Activated T-cell treated with anti-CD3 and anti-CD28 coated beads, Interleukin-2, amount 50 U/mL, for 1 hour (primary cell): ENCODE measurements at regions not wholly inside any gene's neighbourhood (a gene's known extent, or its start where the extent isn't known, plus 50 kb on each side); places are given as distances from the start of the nearest gene placed in this dataset.
"Not testable (repeated sequence)": the region's sequence is repeated elsewhere in the genome, so short reads cannot be mapped to it uniquely, and the experiment has no call there.

Experiments used
- DNase-seq: peaks from one replicate; pipeline ENCODE4 v3.0.0-alpha.2; 2020

GRCh38 chr1:5684791-5685190 is 307.4 kb downstream of the NPHP4 start:
- no peak for DNase-seq

GRCh38 chr1:5683446-5683845 is 308.8 kb downstream of the NPHP4 start:
- no peak for DNase-seq

- DNase-seq, result no peak
These were observed 309.5 kb downstream of the NPHP4 start for GRCh38 chr1:5682626-5683225.

GRCh38 chr1:5681654-5682053 is 310.6 kb downstream of the NPHP4 start:
- DNase-seq, result no peak

GRCh38 chr1:5680600-5680999 is 311.6 kb downstream of the NPHP4 start:
- no peak for DNase-seq

GRCh38 chr1:5678759-5679158 is 313.5 kb downstream of the NPHP4 start:
- no peak for DNase-seq

- not testable (repeated sequence) for DNase-seq
These were observed 319.9 kb downstream of the NPHP4 start for GRCh38 chr1:5672355-5672754.

GRCh38 chr1:5670590-5671350 is 321.5 kb downstream of the NPHP4 start:
- DNase-seq, result no peak

GRCh38 chr1:5667513-5668325 is 324.5 kb downstream of the NPHP4 start:
- peak; percentile 24 for DNase-seq

- DNase-seq, result no peak
These were observed 327.0 kb downstream of the NPHP4 start for GRCh38 chr1:5664906-5665875.

- DNase-seq, result no peak
These were observed 328.0 kb downstream of the NPHP4 start for GRCh38 chr1:5664081-5664768.

GRCh38 chr1:5662744-5663126 is 329.5 kb downstream of the NPHP4 start:
- DNase-seq, result no peak

- DNase-seq, result no peak
These were observed 330.0 kb downstream of the NPHP4 start for GRCh38 chr1:5662086-5662743.

- DNase-seq, result no peak
These were observed 330.8 kb downstream of the NPHP4 start for GRCh38 chr1:5661196-5662085.

- DNase-seq, result no peak
These were observed 331.9 kb downstream of the NPHP4 start for GRCh38 chr1:5660141-5660935.

GRCh38 chr1:5659606-5660005 is 332.6 kb downstream of the NPHP4 start:
- DNase-seq, result no peak

GRCh38 chr1:5658340-5659316 is 333.6 kb downstream of the NPHP4 start:
- no peak for DNase-seq
